ENCODE measurements at regions not wholly inside any gene's neighbourhood (a gene's known extent, or its start where the extent isn't known, plus 50 kb on each side); places are given as distances from the start of the nearest gene placed in this dataset.
"Not testable (repeated sequence)": the region's sequence is repeated elsewhere in the genome, so short reads cannot be mapped to it uniquely, and the experiment has no call there.

DNA sequence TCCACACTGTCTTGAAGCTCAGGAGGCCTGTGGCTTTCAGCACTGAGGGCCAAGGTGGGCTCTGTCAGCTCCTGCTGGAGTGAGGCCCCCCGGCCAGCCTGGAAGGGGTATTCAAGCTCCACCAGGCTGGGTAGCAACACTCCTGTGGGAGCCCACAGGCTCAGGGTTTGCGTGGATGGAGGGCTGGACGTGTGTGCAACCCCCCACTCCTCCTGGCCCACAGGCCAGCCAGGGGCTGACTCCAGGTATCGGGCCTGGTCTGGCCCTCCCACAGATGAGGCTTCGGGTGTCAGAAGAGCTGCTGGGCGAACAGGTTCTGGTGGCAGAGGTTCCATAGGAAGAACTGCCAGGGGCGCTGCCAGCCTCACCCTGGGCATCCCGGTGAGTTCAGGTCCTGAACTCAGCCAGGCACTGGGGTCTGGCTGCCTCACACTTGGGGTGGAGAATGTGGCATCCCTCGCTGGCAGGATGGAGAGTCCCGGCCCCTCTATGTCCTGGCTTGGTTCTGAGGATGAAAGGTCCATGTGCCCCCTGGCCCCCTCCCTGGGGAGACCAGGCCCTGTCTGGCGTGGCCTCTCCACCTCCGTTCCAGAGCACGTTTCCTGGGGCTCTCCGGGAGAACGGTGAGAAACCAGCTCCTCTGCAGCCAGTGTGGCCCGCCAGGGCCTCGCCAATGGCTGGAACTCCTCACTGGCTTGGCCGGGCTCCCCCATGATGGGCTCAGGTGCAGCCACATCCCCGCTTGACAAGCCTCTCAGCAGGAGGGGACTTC lies 64.6 kb upstream of the TARDBP start:
- Histone ChIP-seq H3K36me3 (no peaks in the 10 kb centered on the region), H3K9me3 (no peaks in the 10 kb centered on the region), H3K27me3 (no peaks in the 10 kb centered on the region), H3K4me3 (no peak overlapping the region), H3K27ac (no peak overlapping the region), H3K4me1 (no peaks in the 10 kb centered on the region)
- DNase-seq (ENCODE audit: low spot score in 2 of 2) = no peak
- TF ChIP-seq, protein P1, sequence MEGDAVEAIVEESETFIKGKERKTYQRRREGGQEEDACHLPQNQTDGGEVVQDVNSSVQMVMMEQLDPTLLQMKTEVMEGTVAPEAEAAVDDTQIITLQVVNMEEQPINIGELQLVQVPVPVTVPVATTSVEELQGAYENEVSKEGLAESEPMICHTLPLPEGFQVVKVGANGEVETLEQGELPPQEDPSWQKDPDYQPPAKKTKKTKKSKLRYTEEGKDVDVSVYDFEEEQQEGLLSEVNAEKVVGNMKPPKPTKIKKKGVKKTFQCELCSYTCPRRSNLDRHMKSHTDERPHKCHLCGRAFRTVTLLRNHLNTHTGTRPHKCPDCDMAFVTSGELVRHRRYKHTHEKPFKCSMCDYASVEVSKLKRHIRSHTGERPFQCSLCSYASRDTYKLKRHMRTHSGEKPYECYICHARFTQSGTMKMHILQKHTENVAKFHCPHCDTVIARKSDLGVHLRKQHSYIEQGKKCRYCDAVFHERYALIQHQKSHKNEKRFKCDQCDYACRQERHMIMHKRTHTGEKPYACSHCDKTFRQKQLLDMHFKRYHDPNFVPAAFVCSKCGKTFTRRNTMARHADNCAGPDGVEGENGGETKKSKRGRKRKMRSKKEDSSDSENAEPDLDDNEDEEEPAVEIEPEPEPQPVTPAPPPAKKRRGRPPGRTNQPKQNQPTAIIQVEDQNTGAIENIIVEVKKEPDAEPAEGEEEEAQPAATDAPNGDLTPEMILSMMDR (IDR thresholded peaks at IDR 0.05) = no peak
- intact Hi-C loops (cut with DNase I) = no loop called here

DNA sequence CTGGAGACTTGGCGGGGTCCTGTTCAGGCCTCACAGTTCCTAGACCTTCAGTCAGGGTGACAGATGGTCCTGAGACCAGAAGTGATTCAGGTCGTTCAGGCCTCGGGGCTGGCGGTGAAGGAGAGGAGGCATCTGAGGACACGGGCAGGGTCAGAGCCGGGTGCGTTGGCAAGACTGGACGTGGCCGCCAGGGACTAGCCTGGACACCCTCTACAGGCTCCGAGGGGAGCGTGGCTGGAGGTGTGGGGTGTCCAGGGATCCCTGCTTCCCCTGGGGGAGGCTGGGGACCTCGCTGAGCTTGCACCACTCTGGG lies 64.0 kb upstream of the TARDBP start:
- no peak overlapping the region for H3K4me3 ChIP-seq
- no peaks in the 10 kb centered on the region for H3K36me3 ChIP-seq
- intact Hi-C loops (cut with DNase I) = no loop called here
- no peak overlapping the region for H3K27ac ChIP-seq
- no peaks in the 10 kb centered on the region for H3K27me3 ChIP-seq
- TF ChIP-seq, protein P1 (IDR thresholded peaks at IDR 0.05) = no peak
- no peaks in the 10 kb centered on the region for H3K4me1 ChIP-seq
- peaks cover 0 to 2% of the 10 kb centered on the region in 2 donors for H3K9me3 ChIP-seq
- no peak for DNase-seq (ENCODE audit: low spot score in 2 of 2)

DNA sequence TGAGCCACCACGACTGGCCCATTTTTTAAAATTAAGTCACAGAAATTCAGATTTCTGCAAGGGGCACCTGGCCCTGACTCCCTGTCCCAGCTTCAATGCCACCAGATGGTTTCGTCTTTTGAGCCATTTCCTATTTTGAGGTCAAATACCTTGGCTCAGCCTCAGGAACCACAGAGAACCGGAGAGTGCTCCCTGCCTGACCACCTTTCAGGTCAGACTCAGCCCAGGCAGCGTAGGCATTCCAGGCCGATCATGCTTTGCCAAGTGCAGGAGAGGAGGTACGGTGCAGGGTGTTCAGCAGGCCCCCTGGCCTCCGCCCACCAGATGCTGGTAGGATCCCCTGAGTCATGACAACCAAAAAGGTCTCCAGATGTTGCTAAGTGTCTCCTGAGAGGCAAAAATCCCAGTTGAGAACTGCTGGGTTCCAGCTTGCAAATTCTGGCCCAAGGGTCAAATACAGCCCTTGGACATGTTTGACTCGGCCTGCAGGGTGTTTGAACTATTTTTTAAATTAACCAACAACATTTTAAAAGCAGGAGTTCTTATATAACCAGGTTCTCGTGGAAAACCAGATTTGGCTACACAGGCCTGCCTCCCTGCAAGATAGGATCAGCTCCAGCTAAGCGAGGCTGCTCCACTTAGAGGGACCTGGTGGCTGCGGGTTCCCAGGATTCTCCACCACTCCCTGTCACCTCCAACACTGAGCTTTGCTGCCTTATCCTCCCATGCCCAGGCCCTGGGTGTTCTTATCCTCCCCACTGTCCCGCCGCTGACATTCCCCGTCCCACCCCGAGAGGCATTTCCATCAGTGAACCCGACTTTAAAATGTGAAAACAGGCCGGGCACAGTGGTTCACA lies 61.9 kb upstream of the TARDBP start:
- H3K9me3 ChIP-seq = peaks cover 0 to 9% of the 10 kb centered on the region in 2 donors
- TF ChIP-seq, protein P1 (IDR thresholded peaks at IDR 0.05) = no peak
- H3K27me3 ChIP-seq = no peaks in the 10 kb centered on the region
- no peak overlapping the region for H3K27ac ChIP-seq
- H3K4me1 ChIP-seq = no peaks in the 10 kb centered on the region
- H3K4me3 ChIP-seq = no peak overlapping the region
- no peaks in the 10 kb centered on the region for H3K36me3 ChIP-seq
- intact Hi-C loops (cut with DNase I) = no loop called here
- DNase-seq (ENCODE audit: low spot score in 2 of 2) = no peak

DNA sequence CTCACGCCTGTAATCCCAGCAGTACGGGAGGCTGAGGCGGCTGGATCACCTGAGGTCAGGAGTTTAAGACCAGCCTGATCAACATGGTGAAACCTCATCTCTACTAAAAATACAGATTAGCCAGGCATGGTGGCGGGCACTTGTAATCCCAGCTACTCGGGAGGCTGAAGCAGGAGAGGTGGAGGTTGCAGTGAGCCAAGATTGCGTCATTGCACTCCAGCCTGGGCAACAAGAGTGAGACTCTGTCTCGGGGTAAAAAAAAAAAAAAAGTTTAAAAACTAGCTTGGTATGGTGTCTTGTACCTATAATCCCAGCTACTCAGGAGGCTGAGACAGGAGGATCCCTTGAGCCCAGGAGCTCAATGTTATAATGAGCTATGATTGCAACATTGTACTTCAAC lies 61.2 kb upstream of the TARDBP start:
- H3K4me1 ChIP-seq; intact Hi-C loops (cut with DNase I); H3K27me3 ChIP-seq; DNase-seq (ENCODE audit: low spot score in 2 of 2); H3K9me3 ChIP-seq; H3K27ac ChIP-seq; H3K36me3 ChIP-seq; H3K4me3 ChIP-seq: not testable (repeated sequence)

GRCh38 chr1:10951961-10952360 lies 60.5 kb upstream of the TARDBP start:
- H3K9me3 ChIP-seq = peaks cover 0 to 9% of the 10 kb centered on the region in 2 donors
- no peaks in the 10 kb centered on the region for H3K27me3 ChIP-seq
- intact Hi-C loops (cut with DNase I) = no loop called here
- H3K36me3 ChIP-seq = no peaks in the 10 kb centered on the region
- DNase-seq (ENCODE audit: low spot score in 2 of 2) = no peak
- H3K4me3 ChIP-seq = no peak overlapping the region
- H3K27ac ChIP-seq = no peak overlapping the region
- TF ChIP-seq, protein P1 (IDR thresholded peaks at IDR 0.05) = no peak
- H3K4me1 ChIP-seq = no peaks in the 10 kb centered on the region

- intact Hi-C loops (cut with DNase I) = no loop called here
- Histone ChIP-seq H3K4me1 (no peaks in the 10 kb centered on the region), H3K36me3 (no peaks in the 10 kb centered on the region), H3K27ac (no peak overlapping the region), H3K9me3 (peaks cover 0 to 9% of the 10 kb centered on the region in 2 donors), H3K27me3 (no peaks in the 10 kb centered on the region), H3K4me3 (no peak overlapping the region)
- TF ChIP-seq, protein P1 (IDR thresholded peaks at IDR 0.05) = no peak
- no peak for DNase-seq (ENCODE audit: low spot score in 2 of 2)
Measured at GRCh38 chr1:10953505-10954193, 58.8 kb upstream of the TARDBP start.
